GM23248 (cell line): ENCODE measurements at regions not wholly inside any gene's neighbourhood (a gene's known extent, or its start where the extent isn't known, plus 50 kb on each side); places are given as distances from the start of the nearest gene placed in this dataset.

Experiments
- EZH2 ChIP-seq: fragments of 200-600 bp; sonication (generic); IDR thresholded peaks from 2 replicates; pipeline ENCODE4 v1.6.1; 2018; ENCODE audit warnings: antibody characterized with exemption, mild to moderate bottlenecking; ENCODE audit not compliant: insufficient read depth, poor library complexity, severe bottlenecking
- EZH2phosphoT487 ChIP-seq: fragments of 200-600 bp; sonication (generic); IDR thresholded peaks from 2 replicates; pipeline ENCODE4 v1.6.1; 2018; ENCODE audit warnings: antibody characterized with exemption, moderate library complexity, mild to moderate bottlenecking, low read depth; ENCODE audit not compliant: insufficient read depth

DNA sequence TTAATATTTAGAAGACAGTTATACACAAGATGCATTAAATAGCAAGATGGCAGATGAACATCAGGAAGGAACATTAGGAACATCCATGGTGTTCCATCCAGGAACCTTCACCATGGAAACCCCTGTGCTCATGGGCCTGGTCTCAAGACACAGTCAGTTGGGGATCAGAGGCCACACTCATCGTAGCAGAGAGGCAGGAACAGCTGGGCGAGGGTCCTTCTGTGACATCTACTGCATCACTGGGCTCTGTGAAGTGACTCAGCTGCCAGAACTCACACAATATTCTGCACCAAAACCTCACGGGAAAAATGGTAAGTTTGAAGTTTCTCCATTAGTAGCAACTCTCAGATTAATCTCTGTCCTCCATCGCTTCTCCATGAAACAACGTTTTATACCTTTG is 356.6 kb downstream of the PREX1 start:
- TF ChIP-seq EZH2phosphoT487 (no peak), EZH2 (no peak)
